Naive thymus-derived CD4-positive, alpha-beta T cell (primary cell): ENCODE measurements at regions not wholly inside any gene's neighbourhood (a gene's known extent, or its start where the extent isn't known, plus 50 kb on each side); places are given as distances from the start of the nearest gene placed in this dataset.

Experiments
- ATAC-seq: fragments of 150-1000 bp; cut with Tn5 transposase; 2 replicates; pipeline ENCODE4 v1.10.0; 2021; ENCODE audit warnings: mild to moderate bottlenecking, moderate library complexity
- CTCF ChIA-PET: fragments of 350-600 bp; sonication (Branson Sonifier 250); formaldehyde crosslinking; loops from one replicate; lab custom pipeline; 2021; ENCODE audit warnings: antibody characterized with exemption; lab: Charles Lee
- POLR2A ChIA-PET: fragments of 350-600 bp; sonication (Branson Sonifier 250); formaldehyde crosslinking; loops from one replicate; lab custom pipeline; 2021; ENCODE audit warnings: antibody characterized with exemption, inconsistent platforms; lab: Charles Lee
- DNase-seq, 9 donors: peaks; one replicate each; pipeline versions ENCODE4 v3.0.0 to v3.0.0-alpha.2; 2020 to 2022; ENCODE audit warnings: mixed read lengths in 1 of 9
- H3K27ac ChIP-seq: one replicate; pipeline ENCODE4 v1.7.0; 2013; ENCODE audit warnings: mild to moderate bottlenecking, low read depth, low read length, moderate library complexity
- H3K27me3 ChIP-seq, 2 donors: one replicate each; pipeline ENCODE4 v1.7.0; 2013; ENCODE audit warnings: low read length in 2 of 2, mild to moderate bottlenecking in 2 of 2, moderate library complexity in 2 of 2; ENCODE audit not compliant: control insufficient read depth in 2 of 2, insufficient read depth in 2 of 2
- H3K36me3 ChIP-seq, 3 experiments: 1 replicate in 2 of 3; 2 replicates in 1 of 3; pipeline ENCODE4 v1.7.0; 2013; ENCODE audit warnings: low read length in 3 of 3, mild to moderate bottlenecking in 3 of 3, moderate library complexity in 1 of 3; ENCODE audit not compliant: insufficient read depth in 3 of 3, control insufficient read depth in 2 of 3
- H3K4me1 ChIP-seq, 2 donors: one replicate each; pipeline ENCODE4 v1.7.0; 2013; ENCODE audit warnings: low read length in 2 of 2, mild to moderate bottlenecking in 2 of 2, moderate library complexity in 1 of 2; ENCODE audit not compliant: control insufficient read depth in 2 of 2, insufficient read depth in 2 of 2
- H3K4me3 ChIP-seq: 2 replicates; pipeline ENCODE4 v1.7.0; 2013; ENCODE audit warnings: mild to moderate bottlenecking, low read length
- H3K9me3 ChIP-seq, 3 experiments: 1 replicate in 2 of 3; 2 replicates in 1 of 3; pipeline ENCODE4 v1.7.0; 2013; ENCODE audit warnings: low read length in 3 of 3; ENCODE audit not compliant: control insufficient read depth in 2 of 3
- H3K27ac Mint-ChIP-seq, 9 donors: one replicate each; pipeline ENCODE4 v1.8.0; 2020 to 2022; ENCODE audit warnings: mixed read lengths in 9 of 9, mild to moderate bottlenecking in 8 of 9, moderate library complexity in 5 of 9, inconsistent platforms in 2 of 9
- H3K27me3 Mint-ChIP-seq, 5 donors: one replicate each; pipeline ENCODE4 v1.8.0; 2021 to 2022; ENCODE audit warnings: mixed read lengths in 5 of 5, mild to moderate bottlenecking in 1 of 5
- H3K36me3 Mint-ChIP-seq, 5 donors: one replicate each; pipeline ENCODE4 v1.8.0; 2020 to 2022; ENCODE audit warnings: mixed read lengths in 5 of 5, mild to moderate bottlenecking in 3 of 5, inconsistent platforms in 1 of 5
- H3K4me1 Mint-ChIP-seq, 7 donors: one replicate each; pipeline ENCODE4 v1.8.0; 2020 to 2022; ENCODE audit warnings: mixed read lengths in 7 of 7, mild to moderate bottlenecking in 3 of 7, inconsistent platforms in 1 of 7
- H3K4me3 Mint-ChIP-seq, 10 donors: one replicate each; pipeline ENCODE4 v1.8.0; 2020 to 2022; ENCODE audit warnings: mild to moderate bottlenecking in 10 of 10, mixed read lengths in 10 of 10, moderate library complexity in 6 of 10, inconsistent platforms in 2 of 10
- H3K9me3 Mint-ChIP-seq, 11 donors: one replicate each; pipeline ENCODE4 v1.8.0; 2020 to 2022; ENCODE audit warnings: mixed read lengths in 11 of 11, mild to moderate bottlenecking in 4 of 11, inconsistent platforms in 1 of 11, moderate library complexity in 1 of 11
- intact Hi-C, 2 donors: fragments of 100-400 bp; cut with micrococcal nuclease; formaldehyde crosslinking; loops; one replicate each; pipeline ENCODE4 v1.15.1; 2023

GRCh38 chr19:23065306-23065705 lies 51.5 kb upstream of the ZNF730 start:
- no peak overlapping the region for H3K27ac Mint-ChIP-seq
- CTCF ChIA-PET = no interaction called here
- peaks cover 0 to 43% (median 32%) of the 10 kb centered on the region in 5 donors for H3K27me3 Mint-ChIP-seq
- Histone ChIP-seq H3K4me1 (no peaks in the 10 kb centered on the region), H3K27me3 (no peaks in the 10 kb centered on the region), H3K36me3 (no peaks in the 10 kb centered on the region), H3K4me3 (no peak overlapping the region), H3K9me3 (peaks cover 0 to 12% (median 0%) of the 10 kb centered on the region in 3 experiments), H3K27ac (no peak overlapping the region)
- H3K36me3 Mint-ChIP-seq = peaks cover 0 to 11% (median 0%) of the 10 kb centered on the region in 5 donors
- H3K4me3 Mint-ChIP-seq = no peak overlapping the region
- ATAC-seq = no peak
- POLR2A ChIA-PET = no interaction called here
- DNase-seq = no peak
- peaks cover 8 to 69% (median 24%) of the 10 kb centered on the region in 11 donors for H3K9me3 Mint-ChIP-seq
- intact Hi-C loops = no loop called here
- peaks cover 0 to 5% (median 3%) of the 10 kb centered on the region in 7 donors for H3K4me1 Mint-ChIP-seq

DNA sequence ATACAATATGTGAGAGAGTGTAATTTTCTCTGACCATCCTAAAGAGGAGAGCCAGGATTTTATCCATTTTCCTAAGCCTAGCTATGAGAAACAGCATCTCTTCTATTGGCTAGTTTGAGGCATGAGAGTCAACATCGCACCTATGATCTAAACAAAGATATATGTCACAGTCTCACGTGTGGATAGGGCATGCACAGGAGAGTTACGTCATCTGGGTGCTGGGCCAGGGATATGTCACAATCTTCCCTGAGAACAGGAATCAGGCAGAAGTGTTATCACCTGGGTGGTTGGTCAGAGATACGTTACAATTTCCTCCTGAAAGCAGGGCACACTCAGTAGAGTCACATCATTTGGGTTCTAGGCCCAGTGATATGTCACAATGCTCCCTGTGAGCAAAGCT lies 53.9 kb upstream of the ZNF730 start:
- POLR2A ChIA-PET = no interaction called here
- no peak overlapping the region for H3K4me3 Mint-ChIP-seq
- intact Hi-C loops = no loop called here
- no peaks in the 10 kb centered on the region for H3K36me3 ChIP-seq
- peaks cover 0 to under 1% (median 0%) of the 10 kb centered on the region in 3 experiments for H3K9me3 ChIP-seq
- H3K27me3 Mint-ChIP-seq = peaks cover 0 to 19% (median 8%) of the 10 kb centered on the region in 5 donors
- H3K27ac Mint-ChIP-seq = no peak overlapping the region
- CTCF ChIA-PET = no interaction called here
- H3K4me1 Mint-ChIP-seq = no peaks in the 10 kb centered on the region
- H3K9me3 Mint-ChIP-seq = peaks cover 5 to 69% (median 18%) of the 10 kb centered on the region in 11 donors
- DNase-seq (no peak), ATAC-seq (no peak)
- no peaks in the 10 kb centered on the region for H3K4me1 ChIP-seq
- no peak overlapping the region for H3K4me3 ChIP-seq
- H3K27me3 ChIP-seq = no peaks in the 10 kb centered on the region
- no peak overlapping the region for H3K27ac ChIP-seq
- peaks cover 0 to 6% (median 0%) of the 10 kb centered on the region in 5 donors for H3K36me3 Mint-ChIP-seq

DNA sequence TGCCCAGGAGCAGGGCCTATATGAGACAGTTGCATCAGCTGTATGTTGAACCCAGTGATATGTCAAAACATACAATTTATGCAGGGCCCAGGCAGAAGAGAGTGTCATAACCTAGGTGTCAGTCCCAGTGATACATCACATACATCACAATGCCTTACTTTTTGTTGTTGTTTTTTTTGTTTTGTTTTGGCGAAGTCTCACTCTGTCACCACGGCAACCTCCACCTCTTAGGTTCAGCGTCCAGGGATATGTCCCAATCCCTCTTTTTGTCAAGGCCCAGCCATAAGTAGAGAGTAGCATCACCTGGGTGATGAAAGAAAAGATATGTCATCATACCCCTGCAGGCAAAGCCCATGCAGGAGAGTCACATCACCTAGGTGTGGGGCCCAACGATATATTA lies 56.8 kb upstream of the ZNF730 start:
- Mint-ChIP-seq H3K4me3 (no peak overlapping the region), H3K27ac (no peak overlapping the region), H3K36me3 (no peaks in the 10 kb centered on the region), H3K4me1 (no peaks in the 10 kb centered on the region), H3K9me3 (peaks cover 4 to 63% (median 19%) of the 10 kb centered on the region in 11 donors), H3K27me3 (no peaks in the 10 kb centered on the region)
- H3K4me1 ChIP-seq = no peaks in the 10 kb centered on the region
- no peaks in the 10 kb centered on the region for H3K27me3 ChIP-seq
- H3K4me3 ChIP-seq = no peak overlapping the region
- intact Hi-C loops = no loop called here
- ATAC-seq = no peak
- ChIA-PET CTCF (no interaction called here), POLR2A (no interaction called here)
- H3K9me3 ChIP-seq = no peaks in the 10 kb centered on the region
- DNase-seq = no peak
- no peak overlapping the region for H3K27ac ChIP-seq
- no peaks in the 10 kb centered on the region for H3K36me3 ChIP-seq

GRCh38 chr19:23056516-23056915 lies 53.5 kb upstream of the ZNF728 start:
- H3K27ac Mint-ChIP-seq = no peak overlapping the region
- H3K27me3 Mint-ChIP-seq = no peaks in the 10 kb centered on the region

GRCh38 chr19:23055946-23056345 lies 53.0 kb upstream of the ZNF728 start:
- H3K27me3 Mint-ChIP-seq = no peaks in the 10 kb centered on the region
- peaks cover 0 to 2% (median 0%) of the 10 kb centered on the region in 3 experiments for H3K9me3 ChIP-seq
- H3K36me3 ChIP-seq = no peaks in the 10 kb centered on the region
- peaks cover 0 to 5% (median 0%) of the 10 kb centered on the region in 5 donors for H3K36me3 Mint-ChIP-seq
- no peaks in the 10 kb centered on the region for H3K4me1 ChIP-seq
- DNase-seq = no peak
- ATAC-seq = no peak
- H3K27ac Mint-ChIP-seq = no peak overlapping the region
- H3K9me3 Mint-ChIP-seq = peaks cover 7 to 71% (median 26%) of the 10 kb centered on the region in 11 donors
- H3K4me3 ChIP-seq = no peak overlapping the region
- CTCF ChIA-PET = no interaction called here
- H3K4me3 Mint-ChIP-seq = no peak overlapping the region
- no peaks in the 10 kb centered on the region for H3K4me1 Mint-ChIP-seq
- H3K27me3 ChIP-seq = no peaks in the 10 kb centered on the region
- POLR2A ChIA-PET = no interaction called here
- H3K27ac ChIP-seq = no peak overlapping the region
- intact Hi-C loops = no loop called here

More at GRCh38 chr19:23056516-23056915, 53.5 kb upstream of the ZNF728 start:
- Histone ChIP-seq H3K27me3 (no peaks in the 10 kb centered on the region), H3K4me1 (no peaks in the 10 kb centered on the region), H3K27ac (no peak overlapping the region), H3K4me3 (no peak overlapping the region), H3K9me3 (no peaks in the 10 kb centered on the region), H3K36me3 (no peaks in the 10 kb centered on the region)
- H3K36me3 Mint-ChIP-seq = no peaks in the 10 kb centered on the region
- no peaks in the 10 kb centered on the region for H3K4me1 Mint-ChIP-seq
- no peak overlapping the region for H3K4me3 Mint-ChIP-seq
- intact Hi-C loops = no loop called here
- ChIA-PET POLR2A (no interaction called here), CTCF (no interaction called here)
- DNase-seq (no peak), ATAC-seq (no peak)
- H3K9me3 Mint-ChIP-seq = peaks cover 8 to 70% (median 22%) of the 10 kb centered on the region in 11 donors

GRCh38 chr19:23055501-23055900 lies 52.5 kb upstream of the ZNF728 start:
- H3K27ac Mint-ChIP-seq = no peak overlapping the region
- peaks cover 4 to 71% (median 25%) of the 10 kb centered on the region in 11 donors for H3K9me3 Mint-ChIP-seq
- ATAC-seq = no peak
- no peaks in the 10 kb centered on the region for H3K27me3 ChIP-seq
- H3K27me3 Mint-ChIP-seq = no peaks in the 10 kb centered on the region
- no peak overlapping the region for H3K4me3 Mint-ChIP-seq
- no peak overlapping the region for H3K4me3 ChIP-seq
- H3K36me3 Mint-ChIP-seq = peaks cover 0 to 5% (median 0%) of the 10 kb centered on the region in 5 donors
- intact Hi-C loops = no loop called here
- H3K4me1 Mint-ChIP-seq = no peaks in the 10 kb centered on the region
- no peaks in the 10 kb centered on the region for H3K4me1 ChIP-seq
- H3K9me3 ChIP-seq = peaks cover 0 to 4% (median 0%) of the 10 kb centered on the region in 3 experiments
- ChIA-PET POLR2A (no interaction called here), CTCF (no interaction called here)
- DNase-seq = no peak
- H3K36me3 ChIP-seq = no peaks in the 10 kb centered on the region
- no peak overlapping the region for H3K27ac ChIP-seq

DNA sequence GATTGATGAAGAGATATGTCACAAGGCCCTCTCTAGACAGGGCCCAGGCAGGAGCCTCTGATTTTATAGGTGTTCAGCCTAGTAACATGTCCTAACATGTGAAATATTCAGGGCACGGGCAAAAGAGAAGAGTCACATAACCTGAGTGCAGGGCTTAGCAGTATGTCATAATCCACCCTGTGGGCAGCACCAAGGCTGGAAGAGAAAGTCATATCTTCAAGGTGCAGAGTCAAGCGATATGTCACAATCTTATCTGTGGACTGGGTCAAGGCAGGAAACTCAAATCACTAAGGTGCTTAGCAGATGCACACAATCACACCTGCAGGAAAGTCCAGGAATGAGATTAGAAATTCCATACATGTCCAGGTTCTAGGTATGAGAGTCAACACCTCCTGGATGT lies 51.5 kb upstream of the ZNF728 start:
- H3K27me3 ChIP-seq = no peaks in the 10 kb centered on the region
- H3K9me3 ChIP-seq = peaks cover 0 to 6% (median 0%) of the 10 kb centered on the region in 3 experiments
- no peaks in the 10 kb centered on the region for H3K27me3 Mint-ChIP-seq
- no peak overlapping the region for H3K27ac ChIP-seq
- no peaks in the 10 kb centered on the region for H3K4me1 Mint-ChIP-seq
- no peak overlapping the region for H3K4me3 ChIP-seq
- no peak overlapping the region for H3K4me3 Mint-ChIP-seq
- peaks cover 0 to 5% (median 0%) of the 10 kb centered on the region in 5 donors for H3K36me3 Mint-ChIP-seq
- DNase-seq = no peak
- H3K9me3 Mint-ChIP-seq = peaks cover 6 to 65% (median 29%) of the 10 kb centered on the region in 11 donors
- no peaks in the 10 kb centered on the region for H3K36me3 ChIP-seq
- intact Hi-C loops = no loop called here
- ATAC-seq = no peak
- no peak overlapping the region for H3K27ac Mint-ChIP-seq
- H3K4me1 ChIP-seq = no peaks in the 10 kb centered on the region
- ChIA-PET CTCF (no interaction called here), POLR2A (no interaction called here)
